Transverse colon (tissue), 4 donors: ENCODE measurements at regions not wholly inside any gene's neighbourhood (a gene's known extent, or its start where the extent isn't known, plus 50 kb on each side); places are given as distances from the start of the nearest gene placed in this dataset.
"Not testable (repeated sequence)": the region's sequence is repeated elsewhere in the genome, so short reads cannot be mapped to it uniquely, and the experiment has no call there.

ENCODE experiments used
- DNase-seq: peaks from one replicate; pipeline ENCODE4 v3.0.0-alpha.2; 2019
- H3K27ac ChIP-seq, 4 donors: fragments of 200-600 bp; sonication (generic); 2 replicates each; pipeline ENCODE4 v1.5.1; 2016 to 2018; ENCODE audit warnings: inconsistent platforms in 4 of 4
- H3K27me3 ChIP-seq: fragments of 200-600 bp; sonication (generic); 2 replicates; pipeline ENCODE4 v1.5.1; 2017; ENCODE audit warnings: inconsistent platforms
- H3K36me3 ChIP-seq, 4 donors: fragments of 200-600 bp; sonication (generic); 2 replicates each; pipeline ENCODE4 v1.5.1; 2017 to 2019; ENCODE audit warnings: inconsistent platforms in 4 of 4
- H3K4me1 ChIP-seq, 4 donors: fragments of 200-600 bp; sonication (generic); 2 replicates each; pipeline ENCODE4 v1.5.1; 2017 to 2020; ENCODE audit warnings: inconsistent platforms in 4 of 4
- H3K4me3 ChIP-seq, 4 donors: fragments of 200-600 bp; sonication (generic); 1 replicate in 1 of 4; 2 replicates in 3 of 4; pipeline versions ENCODE4 v1.5.1 to v1.6.1; 2017 to 2019; ENCODE audit warnings: inconsistent platforms in 4 of 4
- H3K9me3 ChIP-seq, 2 donors: fragments of 200-600 bp; sonication (generic); 2 replicates each; pipeline ENCODE4 v1.5.1; 2017 to 2019; ENCODE audit warnings: inconsistent platforms in 2 of 2
- CTCF ChIP-seq, 5 experiments: fragments of 200-600 bp in 3 of 5; fragments of 450-650 bp in 2 of 5; sonication (generic) in 3 of 5; IDR thresholded peaks; 1 replicate in 2 of 5; 2 replicates in 3 of 5; pipeline ENCODE4 v1.5.1; 2016 to 2017; ENCODE audit warnings: antibody characterized with exemption in 5 of 5, inconsistent platforms in 3 of 5, mild to moderate bottlenecking in 2 of 5, moderate library complexity in 1 of 5
- EP300 ChIP-seq: sonication (generic); formaldehyde crosslinking; IDR thresholded peaks from one replicate; pipeline ENCODE4 v1.6.1; 2017; ENCODE audit warnings: antibody characterized with exemption, low read depth
- POLR2A ChIP-seq: fragments of 450-650 bp; IDR thresholded peaks from one replicate; pipeline ENCODE4 v1.6.1; 2016; ENCODE audit warnings: antibody characterized with exemption, mild to moderate bottlenecking, moderate library complexity
- POLR2AphosphoS5 ChIP-seq, 3 donors: sonication (generic); formaldehyde crosslinking; IDR thresholded peaks; one replicate each; pipeline ENCODE4 v1.6.1; 2016; ENCODE audit warnings: antibody characterized with exemption in 3 of 3
- WGBS, 2 donors: methylation state at CpG; one replicate each; pipeline ENCODE4 v1.1.5; 2018; ENCODE audit warnings: low coverage in 1 of 2; 5-methylcytosine and 5-hydroxymethylcytosine counted together
- in situ Hi-C, 4 donors: fragments of 200-750 bp; cut with MboI; loops; one replicate each; pipeline versions ENCODE4 v1.15.0 to v1.15.1; 2017; ENCODE audit warnings: low sequenced_read_pairs in 3 of 4, low pct_ligation_motif_present in 1 of 4, low pct_unique_long_range_greater_than_20kb in 1 of 4
- intact Hi-C: fragments of 100-400 bp; cut with DNase I; formaldehyde crosslinking; loops from one replicate; pipeline ENCODE4 v1.15.1; 2023; ENCODE audit warnings: low total_unique reads

DNA sequence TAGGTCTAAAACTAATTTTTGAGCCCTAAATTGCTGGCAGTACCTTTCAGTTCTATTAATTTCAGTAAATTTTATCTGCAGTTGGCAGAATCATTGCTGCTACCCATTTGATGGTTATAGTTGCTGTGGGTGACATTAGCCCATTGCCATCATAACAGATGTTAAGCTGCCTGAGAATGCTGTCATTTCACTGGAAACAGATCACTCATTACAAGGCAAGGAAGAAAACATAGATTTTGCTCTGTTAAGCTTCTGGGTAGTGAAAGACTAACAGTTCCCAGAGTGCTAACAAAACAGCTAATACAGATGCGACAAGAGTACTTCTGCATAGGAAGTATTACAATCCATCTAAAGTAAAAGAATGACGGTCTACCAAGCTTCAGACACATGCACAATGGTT lies 213.2 kb downstream of the SPANXN3 start:
- no peaks in the 10 kb centered on the region for H3K4me1 ChIP-seq
- H3K36me3 ChIP-seq, result no peaks in the 10 kb centered on the region
- H3K27me3 ChIP-seq, result no peaks in the 10 kb centered on the region
- intact Hi-C loops, result no loop called here
- no peaks in the 10 kb centered on the region for H3K9me3 ChIP-seq
- TF ChIP-seq EP300, result no peak
- TF ChIP-seq CTCF (IDR thresholded peaks at IDR 0.05), result no peak
- no peak for TF ChIP-seq POLR2A
- no peak for TF ChIP-seq POLR2AphosphoS5 (IDR thresholded peaks at IDR 0.05)
- no peak overlapping the region for H3K4me3 ChIP-seq
- in situ Hi-C loops, result no loop called here
- H3K27ac ChIP-seq, result no peak overlapping the region
- DNase-seq, result no peak
- 54% methylated on average over 2 of the region's 2 CpGs; no CpG with 5 or more reads in 1 of the 2 donors for WGBS, 2 donors

DNA sequence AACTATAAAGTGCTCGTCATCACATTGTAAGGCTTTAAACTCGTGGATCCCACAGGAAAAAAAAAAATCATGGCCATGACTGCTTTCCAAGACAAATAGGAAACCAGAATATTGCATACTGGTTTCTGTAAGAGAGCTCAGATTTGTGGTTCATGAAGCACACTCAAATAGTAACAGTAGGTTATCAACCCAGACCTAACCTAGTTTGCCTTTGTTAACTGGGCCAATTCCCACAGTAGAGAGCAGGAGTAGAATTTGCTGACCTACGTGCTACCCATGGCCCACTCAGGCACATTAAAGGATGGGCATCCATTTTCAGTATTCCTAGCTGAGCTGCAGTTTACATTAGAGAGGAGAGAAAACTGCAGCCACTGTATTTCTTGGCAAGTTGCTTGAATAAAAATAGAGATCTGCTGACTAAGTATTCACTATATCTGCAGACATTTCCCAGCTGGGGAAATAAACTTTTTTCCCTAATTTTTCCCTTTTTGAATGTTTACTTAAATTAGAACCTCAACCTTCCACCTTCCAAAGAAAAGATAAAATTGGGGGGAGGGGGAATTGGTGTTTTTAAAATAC lies 218.5 kb downstream of the SPANXN3 start:
- in situ Hi-C loops (no loop called here), intact Hi-C loops (no loop called here)
- 28 to 29% methylated on average over 2 to 3 of the region's 3 CpGs for WGBS, 2 donors
- TF ChIP-seq EP300 (no peak), POLR2A (no peak), POLR2AphosphoS5 (IDR thresholded peaks at IDR 0.05) (no peak)
- no peaks in the 10 kb centered on the region for H3K27me3 ChIP-seq
- no peaks in the 10 kb centered on the region for H3K36me3 ChIP-seq
- H3K4me3 ChIP-seq, result no peak overlapping the region
- no peaks in the 10 kb centered on the region for H3K4me1 ChIP-seq
- H3K27ac ChIP-seq, result no peak overlapping the region
- DNase-seq, result no peak
- no peaks in the 10 kb centered on the region for H3K9me3 ChIP-seq

DNA sequence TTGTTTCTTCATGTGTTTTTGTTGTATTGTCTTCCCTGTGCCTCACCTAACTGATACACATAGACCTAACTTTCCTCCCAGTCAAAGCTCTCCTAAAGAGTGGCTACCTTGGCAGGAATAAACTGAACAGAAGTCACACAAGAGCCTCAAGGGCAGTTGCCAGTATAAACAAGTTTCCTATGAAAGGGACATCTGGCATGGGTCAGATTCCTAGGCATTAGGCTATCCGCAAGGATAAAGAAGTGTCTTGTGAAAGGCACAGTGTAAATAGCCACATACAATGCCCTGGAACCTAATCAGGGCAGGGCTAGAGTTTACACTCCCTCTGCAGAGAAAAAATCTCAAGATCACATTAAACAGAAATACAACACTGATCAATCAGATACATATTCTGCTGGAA lies 220.8 kb downstream of the SPANXN3 start:
- intact Hi-C loops (no loop called here), in situ Hi-C loops (no loop called here)
- Histone ChIP-seq H3K36me3 (no peaks in the 10 kb centered on the region), H3K27me3 (no peaks in the 10 kb centered on the region), H3K4me1 (no peaks in the 10 kb centered on the region), H3K27ac (no peak overlapping the region), H3K9me3 (no peaks in the 10 kb centered on the region), H3K4me3 (no peak overlapping the region)
- no peak for DNase-seq
- no peak for TF ChIP-seq POLR2AphosphoS5 (IDR thresholded peaks at IDR 0.05)
- TF ChIP-seq POLR2A, result no peak
- TF ChIP-seq EP300, result no peak
- 86% methylated on average over 1 of the region's 1 CpG; no CpG with 5 or more reads in 1 of the 2 donors for WGBS, 2 donors

GRCh38 chrX:143287236-143287635 lies 230.0 kb downstream of the SPANXN3 start:
- DNase-seq, result no peak
- H3K4me3 ChIP-seq, result no peak overlapping the region
- no peaks in the 10 kb centered on the region for H3K27me3 ChIP-seq
- in situ Hi-C loops (no loop called here), intact Hi-C loops (no loop called here)
- H3K4me1 ChIP-seq, result no peaks in the 10 kb centered on the region
- H3K9me3 ChIP-seq, result no peaks in the 10 kb centered on the region
- TF ChIP-seq EP300, result no peak
- H3K27ac ChIP-seq, result no peak overlapping the region
- H3K36me3 ChIP-seq, result no peaks in the 10 kb centered on the region
- 35% methylated on average over 2 of the region's 2 CpGs; no CpG with 5 or more reads in 1 of the 2 donors for WGBS, 2 donors

DNA sequence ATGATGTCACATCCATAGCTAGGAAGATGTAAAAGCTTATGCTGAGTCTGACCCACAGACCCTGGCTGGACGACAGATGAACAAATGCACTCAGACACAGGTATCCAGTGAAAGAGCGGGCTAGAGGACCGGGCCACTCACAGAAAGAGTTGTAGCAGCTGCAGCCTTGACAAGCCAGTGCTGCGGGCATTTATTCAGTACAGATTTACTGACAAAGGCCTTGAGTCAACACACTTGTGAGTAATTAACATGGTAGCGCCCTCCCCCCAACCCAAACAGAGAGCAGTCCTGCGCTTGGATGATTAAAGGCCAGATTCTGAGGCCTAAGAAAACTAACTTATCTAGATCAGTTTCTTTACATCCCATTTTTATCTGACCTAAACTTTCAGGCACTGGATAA lies 244.6 kb downstream of the SPANXN4 start:
- no peak for TF ChIP-seq CTCF (IDR thresholded peaks at IDR 0.05)
- TF ChIP-seq EP300, result no peak
- TF ChIP-seq POLR2AphosphoS5 (IDR thresholded peaks at IDR 0.05), result no peak
- TF ChIP-seq POLR2A, result no peak
- Histone ChIP-seq H3K27ac (no peak overlapping the region), H3K4me3 (no peak overlapping the region), H3K9me3 (no peaks in the 10 kb centered on the region), H3K4me1 (no peaks in the 10 kb centered on the region), H3K36me3 (no peaks in the 10 kb centered on the region), H3K27me3 (no peaks in the 10 kb centered on the region)
- no peak for DNase-seq
- intact Hi-C loops (no loop called here), in situ Hi-C loops (no loop called here)
- WGBS, 2 donors, result 54% methylated on average over 6 of the region's 6 CpGs; no CpG with 5 or more reads in 1 of the 2 donors

DNA sequence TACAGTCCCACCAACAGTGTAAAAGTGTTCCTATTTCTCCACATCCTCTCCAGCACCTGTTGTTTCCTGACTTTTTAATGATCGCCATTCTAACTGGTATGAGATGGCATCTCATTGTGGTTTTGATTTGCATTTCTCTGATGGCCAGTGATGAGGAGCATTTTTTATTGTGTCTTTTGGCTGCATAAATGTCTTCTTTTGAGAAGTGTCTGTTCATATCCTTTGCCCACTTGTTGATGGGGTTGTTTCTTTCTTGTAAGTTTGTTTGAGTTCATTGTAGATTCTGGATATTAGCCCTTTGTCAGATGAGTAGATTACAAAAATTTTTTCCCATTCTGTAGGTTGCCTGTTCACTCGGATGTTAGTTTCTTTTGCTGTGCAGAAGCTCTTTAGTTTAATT lies 218.9 kb downstream of the SPANXN4 start:
- H3K4me3 ChIP-seq, H3K9me3 ChIP-seq, intact Hi-C loops, in situ Hi-C loops, H3K27me3 ChIP-seq, H3K27ac ChIP-seq, DNase-seq, H3K36me3 ChIP-seq, H3K4me1 ChIP-seq: not testable (repeated sequence)
- WGBS, 2 donors, result 90% methylated on average over 2 of the region's 2 CpGs; no CpG with 5 or more reads in 1 of the 2 donors
